SK-N-SH treated with all-trans-retinoic acid at 6 μM for 48 hours (cell line): ENCODE measurements at regions not wholly inside any gene's neighbourhood (a gene's known extent, or its start where the extent isn't known, plus 50 kb on each side); places are given as distances from the start of the nearest gene placed in this dataset.

ENCODE experiments used
- ATAC-seq: fragments of 200-7000 bp; cut with Tn5 transposase; 3 replicates; pipeline ENCODE4 v1.9.1; 2020; ENCODE audit warnings: mild to moderate bottlenecking, moderate library complexity
- ARNTL ChIP-seq: fragments of 450-650 bp; formaldehyde crosslinking; IDR thresholded peaks from 2 replicates; pipeline ENCODE4 v1.5.0; 2020; ENCODE audit warnings: low read depth, mild to moderate bottlenecking, moderate library complexity, borderline replicate concordance
- BACH2 ChIP-seq: fragments of 250-450 bp; sonication (Bioruptor Pico); IDR thresholded peaks from 2 replicates; pipeline ENCODE4 v1.9.0; 2021; ENCODE audit warnings: mild to moderate bottlenecking, borderline replicate concordance
- CSDC2 ChIP-seq: fragments of 250-450 bp; sonication (Bioruptor Pico); IDR thresholded peaks from 2 replicates; pipeline ENCODE4 v1.5.0; 2020; ENCODE audit warnings: mild to moderate bottlenecking, moderate library complexity
- ESRRG ChIP-seq: fragments of 250-450 bp; sonication (Bioruptor Pico); IDR thresholded peaks from 2 replicates; pipeline ENCODE4 v1.6.1; 2021; ENCODE audit warnings: mild to moderate bottlenecking
- GLIS3 ChIP-seq: fragments of 250-450 bp; sonication (Bioruptor Pico); IDR thresholded peaks from 2 replicates; pipeline ENCODE4 v1.5.0; 2020; ENCODE audit warnings: mild to moderate bottlenecking, moderate library complexity
- ISL1 ChIP-seq: fragments of 250-450 bp; sonication (Bioruptor Pico); IDR thresholded peaks from 2 replicates; pipeline ENCODE4 v2.1.2; 2022; ENCODE audit warnings: mild to moderate bottlenecking, moderate library complexity
- OSR1 ChIP-seq: fragments of 250-450 bp; sonication (Bioruptor Pico); IDR thresholded peaks from 2 replicates; pipeline ENCODE4 v1.8.0; 2022; ENCODE audit warnings: moderate library complexity, mild to moderate bottlenecking, inconsistent platforms
- PPARA ChIP-seq: fragments of 250-450 bp; sonication (Bioruptor Pico); IDR thresholded peaks from 2 replicates; pipeline ENCODE4 v1.5.0; 2020; ENCODE audit warnings: mild to moderate bottlenecking, borderline replicate concordance
- RARB ChIP-seq: fragments of 250-450 bp; sonication (Bioruptor Pico); IDR thresholded peaks from 2 replicates; pipeline ENCODE4 v1.8.0; 2021; ENCODE audit warnings: mild to moderate bottlenecking, moderate library complexity
- TCF4 ChIP-seq: fragments of 250-450 bp; sonication (Bioruptor Pico); IDR thresholded peaks from 2 replicates; pipeline ENCODE4 v1.8.0; 2021; ENCODE audit warnings: mild to moderate bottlenecking, moderate library complexity, borderline replicate concordance
- ZC3H10 ChIP-seq: fragments of 250-450 bp; sonication (Bioruptor Pico); IDR thresholded peaks from 2 replicates; pipeline ENCODE4 v1.5.1; 2021; ENCODE audit warnings: mild to moderate bottlenecking, moderate library complexity
- ZFP3 ChIP-seq: fragments of 250-450 bp; sonication (Bioruptor Pico); IDR thresholded peaks from 2 replicates; pipeline ENCODE4 v1.5.0; 2020; ENCODE audit warnings: mild to moderate bottlenecking, moderate library complexity
- ZFP30 ChIP-seq: fragments of 450-650 bp; formaldehyde crosslinking; IDR thresholded peaks from 2 replicates; pipeline ENCODE4 v1.5.0; 2022; ENCODE audit warnings: mild to moderate bottlenecking, moderate library complexity
- ZNF565 ChIP-seq: fragments of 450-650 bp; formaldehyde crosslinking; conservative IDR thresholded peaks from 2 replicates; pipeline ENCODE4 v1.5.0; 2020; ENCODE audit warnings: low read depth, mild to moderate bottlenecking, moderate library complexity
- ZNF70 ChIP-seq: fragments of 450-650 bp; formaldehyde crosslinking; IDR thresholded peaks from 2 replicates; pipeline ENCODE4 v1.5.0; 2020; ENCODE audit warnings: mild to moderate bottlenecking, moderate library complexity
- ZNF8 ChIP-seq: fragments of 450-650 bp; formaldehyde crosslinking; IDR thresholded peaks from 2 replicates; pipeline ENCODE4 v1.5.0; 2020; ENCODE audit warnings: mild to moderate bottlenecking, moderate library complexity
- TF ChIP-seq, protein P1 (sequence below): fragments of 250-450 bp; sonication (Bioruptor Pico); IDR thresholded peaks from 2 replicates; pipeline ENCODE4 v1.5.1; 2020; ENCODE audit warnings: low read depth, mild to moderate bottlenecking, moderate library complexity
- TF ChIP-seq, protein P2 (sequence below): fragments of 250-450 bp; sonication (Bioruptor Pico); IDR thresholded peaks from 2 replicates; pipeline ENCODE4 v1.5.1; 2021; ENCODE audit warnings: mild to moderate bottlenecking, moderate library complexity
- TF ChIP-seq, protein P3 (sequence below): fragments of 250-450 bp; sonication (Bioruptor Pico); IDR thresholded peaks from 2 replicates; pipeline ENCODE4 v1.5.0; 2020; ENCODE audit warnings: mild to moderate bottlenecking, moderate library complexity
- TF ChIP-seq, protein P4 (sequence below): fragments of 250-450 bp; sonication (Bioruptor Pico); IDR thresholded peaks from 2 replicates; pipeline ENCODE4 v1.8.0; 2021; ENCODE audit warnings: low read depth, mild to moderate bottlenecking, moderate library complexity, borderline replicate concordance

DNA sequence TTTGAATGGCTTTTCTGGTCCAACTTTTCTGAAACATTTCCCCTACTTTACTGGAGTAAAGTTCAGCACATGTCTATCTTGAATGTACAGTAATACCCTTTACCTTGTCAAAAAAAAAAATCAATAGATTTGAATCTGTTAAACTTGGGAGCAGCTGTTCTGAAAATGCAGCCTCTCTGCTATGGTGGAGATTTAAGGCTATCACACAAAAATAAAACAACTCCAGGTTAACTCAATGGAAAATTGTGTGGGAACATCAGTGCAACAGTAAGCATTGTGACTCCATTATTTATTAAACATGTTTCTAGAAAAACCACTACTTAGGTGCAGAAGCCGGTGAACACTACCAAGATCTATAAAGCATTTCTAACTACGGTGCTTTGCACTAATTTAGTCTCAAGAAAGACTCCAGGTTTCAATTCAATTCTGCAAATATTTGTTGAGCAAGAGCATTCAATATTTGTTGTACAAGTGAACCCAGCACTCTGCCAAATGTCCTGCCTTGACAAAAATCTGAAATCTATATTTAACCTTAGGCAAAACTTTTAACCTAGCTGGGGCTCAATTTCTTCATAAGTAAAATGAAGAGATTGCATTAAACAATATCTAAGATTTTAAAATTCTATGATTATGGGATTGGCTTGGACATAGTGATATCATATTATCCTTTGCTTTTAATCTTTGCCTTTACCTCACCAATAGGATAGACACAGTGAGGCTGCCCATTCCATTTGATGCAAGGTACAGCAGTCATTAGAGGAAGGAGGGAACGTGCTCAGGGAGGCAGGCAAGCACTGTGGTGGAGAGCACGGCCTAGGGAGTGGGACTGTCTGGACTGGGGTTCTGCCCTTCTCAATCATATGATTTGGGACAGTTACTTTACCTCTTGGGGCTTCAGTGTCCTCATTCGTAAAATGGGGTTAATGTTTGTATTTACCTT is 155.2 kb downstream of the KITLG start (continued):
- TF ChIP-seq, protein P1, sequence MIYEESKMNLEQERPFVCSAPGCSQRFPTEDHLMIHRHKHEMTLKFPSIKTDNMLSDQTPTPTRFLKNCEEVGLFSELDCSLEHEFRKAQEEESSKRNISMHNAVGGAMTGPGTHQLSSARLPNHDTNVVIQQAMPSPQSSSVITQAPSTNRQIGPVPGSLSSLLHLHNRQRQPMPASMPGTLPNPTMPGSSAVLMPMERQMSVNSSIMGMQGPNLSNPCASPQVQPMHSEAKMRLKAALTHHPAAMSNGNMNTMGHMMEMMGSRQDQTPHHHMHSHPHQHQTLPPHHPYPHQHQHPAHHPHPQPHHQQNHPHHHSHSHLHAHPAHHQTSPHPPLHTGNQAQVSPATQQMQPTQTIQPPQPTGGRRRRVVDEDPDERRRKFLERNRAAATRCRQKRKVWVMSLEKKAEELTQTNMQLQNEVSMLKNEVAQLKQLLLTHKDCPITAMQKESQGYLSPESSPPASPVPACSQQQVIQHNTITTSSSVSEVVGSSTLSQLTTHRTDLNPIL (CRISPR knock-in tag), result no peak
- TF ChIP-seq, protein P2, sequence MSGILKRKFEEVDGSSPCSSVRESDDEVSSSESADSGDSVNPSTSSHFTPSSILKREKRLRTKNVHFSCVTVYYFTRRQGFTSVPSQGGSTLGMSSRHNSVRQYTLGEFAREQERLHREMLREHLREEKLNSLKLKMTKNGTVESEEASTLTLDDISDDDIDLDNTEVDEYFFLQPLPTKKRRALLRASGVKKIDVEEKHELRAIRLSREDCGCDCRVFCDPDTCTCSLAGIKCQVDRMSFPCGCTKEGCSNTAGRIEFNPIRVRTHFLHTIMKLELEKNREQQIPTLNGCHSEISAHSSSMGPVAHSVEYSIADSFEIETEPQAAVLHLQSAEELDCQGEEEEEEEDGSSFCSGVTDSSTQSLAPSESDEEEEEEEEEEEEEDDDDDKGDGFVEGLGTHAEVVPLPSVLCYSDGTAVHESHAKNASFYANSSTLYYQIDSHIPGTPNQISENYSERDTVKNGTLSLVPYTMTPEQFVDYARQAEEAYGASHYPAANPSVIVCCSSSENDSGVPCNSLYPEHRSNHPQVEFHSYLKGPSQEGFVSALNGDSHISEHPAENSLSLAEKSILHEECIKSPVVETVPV (CRISPR knock-in tag), result no peak
- TF ChIP-seq GLIS3 (CRISPR knock-in tag) (no peak), ARNTL (CRISPR knock-in tag) (no peak), ESRRG (CRISPR knock-in tag) (no peak), CSDC2 (CRISPR knock-in tag) (no peak), RARB (CRISPR knock-in tag) (no peak)

DNA sequence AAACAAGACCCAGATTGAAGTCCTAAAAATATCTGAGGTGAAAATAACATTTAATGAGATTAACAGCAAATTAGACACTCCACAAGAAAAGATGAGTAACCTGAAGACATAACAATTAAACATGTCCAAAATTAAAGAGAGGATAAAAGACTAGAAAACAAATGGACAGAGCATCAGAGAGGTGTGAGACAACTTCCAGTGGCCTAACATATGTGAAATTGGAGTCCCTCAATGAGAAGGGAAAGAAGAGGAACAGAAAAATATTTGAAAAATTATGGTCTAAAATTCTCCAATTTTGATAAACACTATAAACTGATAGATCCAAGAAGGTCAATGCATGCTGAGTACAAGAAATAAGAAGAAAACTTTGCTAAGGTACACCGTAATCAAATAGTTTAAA is 151.9 kb downstream of the KITLG start:
- TF ChIP-seq, protein P2 (CRISPR knock-in tag), result no peak
- TF ChIP-seq BACH2 (CRISPR knock-in tag) (no peak), ZNF8 (CRISPR knock-in tag) (no peak), RARB (CRISPR knock-in tag) (no peak), ZNF70 (CRISPR knock-in tag) (no peak)
- TF ChIP-seq, protein P1 (CRISPR knock-in tag), result no peak
- no peak for ATAC-seq

DNA sequence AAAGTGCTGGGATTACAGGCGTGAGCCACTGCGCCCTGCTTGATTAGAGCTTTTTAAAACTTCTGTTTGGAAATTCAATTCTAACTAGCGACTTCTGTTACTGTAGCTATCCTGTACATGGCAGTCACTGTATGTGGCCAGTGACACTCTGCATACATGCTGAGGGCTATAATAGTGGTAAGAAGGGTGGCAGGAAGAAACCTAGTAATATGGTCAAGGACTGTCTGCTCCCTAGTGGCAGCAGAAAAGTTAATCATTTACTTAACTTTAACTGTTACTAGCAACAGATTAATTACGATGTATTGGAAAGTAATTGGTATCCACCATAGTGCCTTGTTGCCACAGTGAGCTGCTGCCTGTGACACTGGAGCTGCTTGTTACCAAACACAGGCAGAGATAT is 149.0 kb downstream of the KITLG start:
- TF ChIP-seq ZNF565 (CRISPR knock-in tag) (no peak), ZFP3 (CRISPR knock-in tag) (no peak), ZC3H10 (CRISPR knock-in tag) (no peak), ISL1 (CRISPR knock-in tag) (no peak), PPARA (CRISPR knock-in tag) (no peak), GLIS3 (CRISPR knock-in tag) (no peak), TCF4 (no peak), ZNF8 (CRISPR knock-in tag) (no peak), OSR1 (CRISPR knock-in tag) (no peak), ZNF70 (CRISPR knock-in tag) (no peak), ZFP30 (CRISPR knock-in tag) (no peak), RARB (CRISPR knock-in tag) (no peak)
- TF ChIP-seq, protein P2 (CRISPR knock-in tag), result no peak
- TF ChIP-seq, protein P3, sequence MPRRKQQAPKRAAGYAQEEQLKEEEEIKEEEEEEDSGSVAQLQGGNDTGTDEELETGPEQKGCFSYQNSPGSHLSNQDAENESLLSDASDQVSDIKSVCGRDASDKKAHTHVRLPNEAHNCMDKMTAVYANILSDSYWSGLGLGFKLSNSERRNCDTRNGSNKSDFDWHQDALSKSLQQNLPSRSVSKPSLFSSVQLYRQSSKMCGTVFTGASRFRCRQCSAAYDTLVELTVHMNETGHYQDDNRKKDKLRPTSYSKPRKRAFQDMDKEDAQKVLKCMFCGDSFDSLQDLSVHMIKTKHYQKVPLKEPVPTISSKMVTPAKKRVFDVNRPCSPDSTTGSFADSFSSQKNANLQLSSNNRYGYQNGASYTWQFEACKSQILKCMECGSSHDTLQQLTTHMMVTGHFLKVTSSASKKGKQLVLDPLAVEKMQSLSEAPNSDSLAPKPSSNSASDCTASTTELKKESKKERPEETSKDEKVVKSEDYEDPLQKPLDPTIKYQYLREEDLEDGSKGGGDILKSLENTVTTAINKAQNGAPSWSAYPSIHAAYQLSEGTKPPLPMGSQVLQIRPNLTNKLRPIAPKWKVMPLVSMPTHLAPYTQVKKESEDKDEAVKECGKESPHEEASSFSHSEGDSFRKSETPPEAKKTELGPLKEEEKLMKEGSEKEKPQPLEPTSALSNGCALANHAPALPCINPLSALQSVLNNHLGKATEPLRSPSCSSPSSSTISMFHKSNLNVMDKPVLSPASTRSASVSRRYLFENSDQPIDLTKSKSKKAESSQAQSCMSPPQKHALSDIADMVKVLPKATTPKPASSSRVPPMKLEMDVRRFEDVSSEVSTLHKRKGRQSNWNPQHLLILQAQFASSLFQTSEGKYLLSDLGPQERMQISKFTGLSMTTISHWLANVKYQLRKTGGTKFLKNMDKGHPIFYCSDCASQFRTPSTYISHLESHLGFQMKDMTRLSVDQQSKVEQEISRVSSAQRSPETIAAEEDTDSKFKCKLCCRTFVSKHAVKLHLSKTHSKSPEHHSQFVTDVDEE (CRISPR knock-in tag), result no peak
- TF ChIP-seq, protein P4, sequence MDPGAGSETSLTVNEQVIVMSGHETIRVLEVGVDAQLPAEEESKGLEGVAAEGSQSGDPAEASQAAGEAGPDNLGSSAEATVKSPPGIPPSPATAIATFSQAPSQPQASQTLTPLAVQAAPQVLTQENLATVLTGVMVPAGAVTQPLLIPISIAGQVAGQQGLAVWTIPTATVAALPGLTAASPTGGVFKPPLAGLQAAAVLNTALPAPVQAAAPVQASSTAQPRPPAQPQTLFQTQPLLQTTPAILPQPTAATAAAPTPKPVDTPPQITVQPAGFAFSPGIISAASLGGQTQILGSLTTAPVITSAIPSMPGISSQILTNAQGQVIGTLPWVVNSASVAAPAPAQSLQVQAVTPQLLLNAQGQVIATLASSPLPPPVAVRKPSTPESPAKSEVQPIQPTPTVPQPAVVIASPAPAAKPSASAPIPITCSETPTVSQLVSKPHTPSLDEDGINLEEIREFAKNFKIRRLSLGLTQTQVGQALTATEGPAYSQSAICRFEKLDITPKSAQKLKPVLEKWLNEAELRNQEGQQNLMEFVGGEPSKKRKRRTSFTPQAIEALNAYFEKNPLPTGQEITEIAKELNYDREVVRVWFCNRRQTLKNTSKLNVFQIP (CRISPR knock-in tag), result no peak
- ATAC-seq, result no peak
